ENCODE measurements at regions not wholly inside any gene's neighbourhood (a gene's known extent, or its start where the extent isn't known, plus 50 kb on each side); places are given as distances from the start of the nearest gene placed in this dataset.

- TF ChIP-seq CTCF (IDR thresholded peaks at IDR 0.05): peak; percentile 37; the same call in 1 of the 2 replicates
These were observed 229.1 kb downstream of the VEGFC start for GRCh38 chr4:176563591-176563990.

GRCh38 chr4:176565049-176565448 is 227.7 kb downstream of the VEGFC start:
- no peak for TF ChIP-seq CTCF (IDR thresholded peaks at IDR 0.05)

- no peak for TF ChIP-seq CTCF (IDR thresholded peaks at IDR 0.05)
These were observed 226.0 kb downstream of the VEGFC start for GRCh38 chr4:176566769-176567168.

- TF ChIP-seq CTCF (IDR thresholded peaks at IDR 0.05): no peak
These were observed 224.5 kb downstream of the VEGFC start for GRCh38 chr4:176568238-176568637.

- no peak for TF ChIP-seq CTCF (IDR thresholded peaks at IDR 0.05)
These were observed 223.4 kb downstream of the VEGFC start for GRCh38 chr4:176569301-176569700.

GRCh38 chr4:176571206-176571605 is 221.5 kb downstream of the VEGFC start:
- TF ChIP-seq CTCF (IDR thresholded peaks at IDR 0.05): no peak

GRCh38 chr4:176575141-176575730 is 217.5 kb downstream of the VEGFC start:
- TF ChIP-seq CTCF (IDR thresholded peaks at IDR 0.05): no peak

- TF ChIP-seq CTCF (IDR thresholded peaks at IDR 0.05): no peak
These were observed 213.5 kb downstream of the VEGFC start for GRCh38 chr4:176579226-176579625.
